GM23338 (cell line): ENCODE measurements at regions not wholly inside any gene's neighbourhood (a gene's known extent, or its start where the extent isn't known, plus 50 kb on each side); places are given as distances from the start of the nearest gene placed in this dataset.
A peak's percentile ranks its signal among the peaks of the same experiment; 100 is the strongest.

ENCODE experiments used
- ATAC-seq: fragments of 200-7000 bp; cut with Tn5 transposase; 3 replicates; pipeline ENCODE4 v1.9.1; 2020
- DNase-seq: peaks from one replicate; pipeline ENCODE4 v3.0.0-alpha.2; 2015; ENCODE audit warnings: low spot score
- H2AFZ ChIP-seq: fragments of 200-600 bp; sonication (generic); 2 replicates; pipeline ENCODE4 v1.8.0; 2016; ENCODE audit warnings: antibody characterized with exemption, mild to moderate bottlenecking, moderate library complexity
- H3F3A ChIP-seq: fragments of 200-600 bp; sonication (generic); replicated peaks from 2 replicates; pipeline ENCODE4 v1.8.0; 2017; ENCODE audit warnings: antibody characterized with exemption, mixed run types, low read depth
- H3K27ac ChIP-seq: fragments of 200-600 bp; sonication (generic); 2 replicates; pipeline ENCODE4 v1.6.1; 2016; ENCODE audit warnings: low read depth
- H3K27me3 ChIP-seq: fragments of 200-600 bp; sonication (generic); 2 replicates; pipeline ENCODE4 v1.8.0; 2016; ENCODE audit warnings: mild to moderate bottlenecking, mixed run types, moderate library complexity; ENCODE audit not compliant: insufficient read depth
- H3K36me3 ChIP-seq: fragments of 200-600 bp; sonication (generic); 2 replicates; pipeline ENCODE4 v1.8.0; 2016; ENCODE audit warnings: mild to moderate bottlenecking; ENCODE audit not compliant: insufficient read depth
- H3K4me1 ChIP-seq: fragments of 200-600 bp; sonication (generic); 2 replicates; pipeline ENCODE4 v1.8.0; 2016; ENCODE audit warnings: mild to moderate bottlenecking, moderate library complexity; ENCODE audit not compliant: insufficient read depth
- H3K4me2 ChIP-seq: fragments of 200-600 bp; sonication (generic); 2 replicates; pipeline ENCODE4 v1.7.1; 2017; ENCODE audit warnings: mixed run types
- H3K4me3 ChIP-seq: fragments of 200-600 bp; sonication (generic); 2 replicates; pipeline ENCODE4 v1.6.1; 2016; ENCODE audit warnings: mixed run types
- H3K79me2 ChIP-seq: fragments of 200-600 bp; sonication (generic); replicated peaks from 2 replicates; pipeline ENCODE4 v1.8.0; 2017; ENCODE audit warnings: mild to moderate bottlenecking; ENCODE audit not compliant: insufficient read depth
- H3K9me2 ChIP-seq: fragments of 200-600 bp; sonication (generic); 2 replicates; pipeline ENCODE4 v1.8.0; 2017; ENCODE audit not compliant: insufficient read depth
- H4K20me1 ChIP-seq: fragments of 200-600 bp; sonication (generic); replicated peaks from 2 replicates; pipeline ENCODE4 v1.8.0; 2017; ENCODE audit warnings: mild to moderate bottlenecking; ENCODE audit not compliant: insufficient read depth
- H3K27ac Mint-ChIP-seq: 2 replicates; pipeline ENCODE4 v1.8.0; 2020; ENCODE audit warnings: inconsistent platforms, mild to moderate bottlenecking, moderate library complexity, mixed read lengths
- H3K27me3 Mint-ChIP-seq: 3 replicates; pipeline ENCODE4 v1.8.0; 2022; ENCODE audit warnings: low read depth, mild to moderate bottlenecking, moderate library complexity, mixed read lengths, inconsistent platforms; ENCODE audit not compliant: insufficient read depth, poor library complexity
- H3K36me3 Mint-ChIP-seq: 3 replicates; pipeline ENCODE4 v1.8.0; 2021; ENCODE audit warnings: low read depth, mild to moderate bottlenecking, inconsistent platforms, moderate library complexity, mixed read lengths
- H3K4me1 Mint-ChIP-seq: 3 replicates; pipeline ENCODE4 v1.8.0; 2020; ENCODE audit warnings: mild to moderate bottlenecking, inconsistent platforms, mixed read lengths
- H3K4me3 Mint-ChIP-seq: 3 replicates; pipeline ENCODE4 v1.8.0; 2021; ENCODE audit warnings: moderate library complexity, mild to moderate bottlenecking, inconsistent platforms, mixed read lengths
- H3K9me3 Mint-ChIP-seq: 3 replicates; pipeline ENCODE4 v1.8.0; 2020; ENCODE audit warnings: moderate library complexity, mild to moderate bottlenecking, inconsistent platforms, mixed read lengths
- CREB1 ChIP-seq: fragments of 250-450 bp; sonication (Bioruptor Pico); IDR thresholded peaks from 2 replicates; pipeline ENCODE4 v1.5.0; 2020; ENCODE audit warnings: low read depth, mild to moderate bottlenecking, moderate library complexity
- CTCF ChIP-seq, 2 experiments: fragments of 200-600 bp in 1 of 2; sonication (generic) in 1 of 2; conservative IDR thresholded peaks; 2 replicates each; pipeline versions ENCODE4 v1.5.1 to v1.6.1; 2016 to 2017; ENCODE audit warnings: antibody characterized with exemption in 2 of 2, low read depth in 2 of 2, mild to moderate bottlenecking in 2 of 2, moderate library complexity in 1 of 2
- ETS1 ChIP-seq: IDR thresholded peaks from 2 replicates; pipeline ENCODE4 v1.6.1; 2016; ENCODE audit warnings: antibody characterized with exemption
- EZH2phosphoT487 ChIP-seq: fragments of 200-600 bp; sonication (generic); IDR thresholded peaks from one replicate; pipeline ENCODE4 v1.8.1; 2018; ENCODE audit warnings: antibody characterized with exemption; ENCODE audit not compliant: unreplicated experiment
- JUNB ChIP-seq: IDR thresholded peaks from one replicate; pipeline ENCODE4 v1.6.1; 2016; ENCODE audit warnings: antibody characterized with exemption; ENCODE audit not compliant: unreplicated experiment
- POLR2AphosphoS5 ChIP-seq: IDR thresholded peaks from 2 replicates; pipeline ENCODE4 v1.6.1; 2016; ENCODE audit warnings: antibody characterized with exemption, low read depth
- ZNF114 ChIP-seq: fragments of 250-450 bp; sonication (Bioruptor Pico); IDR thresholded peaks from 2 replicates; pipeline ENCODE4 v1.5.0; 2020; ENCODE audit warnings: mild to moderate bottlenecking, moderate library complexity
- ZNF331 ChIP-seq: fragments of 250-450 bp; sonication (Bioruptor Pico); IDR thresholded peaks from 2 replicates; pipeline ENCODE4 v1.5.0; 2020; ENCODE audit warnings: low read depth, mild to moderate bottlenecking, moderate library complexity
- ZNF462 ChIP-seq: fragments of 250-450 bp; sonication (Bioruptor Pico); IDR thresholded peaks from 2 replicates; pipeline ENCODE4 v1.5.0; 2020; ENCODE audit warnings: mild to moderate bottlenecking, moderate library complexity

GRCh38 chr4:187060551-187060950 is 336.9 kb upstream of the FAT1 start (continued):
- no peak for TF ChIP-seq ZNF462 (CRISPR knock-in tag)
- no peak for TF ChIP-seq ZNF114
- TF ChIP-seq ETS1 = no peak

- H3K36me3 ChIP-seq = no peaks in the 10 kb centered on the region
Observed at GRCh38 chr4:187063251-187063650, 339.6 kb upstream of the FAT1 start.

More at GRCh38 chr4:187063251-187063650, 339.6 kb upstream of the FAT1 start:
- Mint-ChIP-seq H3K27ac (no peak overlapping the region), H3K27me3 (peaks cover 3% of the 10 kb centered on the region), H3K4me1 (peaks cover 14% of the 10 kb centered on the region), H3K4me3 (no peak overlapping the region), H3K36me3 (no peaks in the 10 kb centered on the region; the same call in 2 of the 3 replicates), H3K9me3 (peaks cover 3% of the 10 kb centered on the region; the same call in 1 of the 3 replicates)
- Histone ChIP-seq H4K20me1 (no peaks in the 10 kb centered on the region), H3K27ac (no peak overlapping the region), H3K4me1 (peaks cover 8% of the 10 kb centered on the region), H3K27me3 (no peaks in the 10 kb centered on the region), H2AFZ (peak overlapping the region; percentile 56; the same call in 1 of the 2 replicates), H3K79me2 (no peaks in the 10 kb centered on the region), H3K4me2 (no peak overlapping the region), H3K4me3 (no peak overlapping the region), H3K9me2 (no peaks in the 10 kb centered on the region), H3F3A (no peaks in the 10 kb centered on the region)
- TF ChIP-seq EZH2phosphoT487 = no peak
- no peak for TF ChIP-seq CTCF (conservative IDR thresholded peaks at IDR 0.05; ENCODE audit: low read depth in 2 of 2)
- TF ChIP-seq JUNB = no peak
- no peak for TF ChIP-seq ZNF331 (CRISPR knock-in tag)
- TF ChIP-seq POLR2AphosphoS5 = no peak
- TF ChIP-seq CREB1 (CRISPR knock-in tag) = no peak
- ATAC-seq (no peak), DNase-seq (no peak)
